Thymus (tissue), 11 donors: ENCODE measurements at regions not wholly inside any gene's neighbourhood (a gene's known extent, or its start where the extent isn't known, plus 50 kb on each side); places are given as distances from the start of the nearest gene placed in this dataset.

Experiments used
- DNase-seq, 9 donors: peaks; one replicate each; pipeline ENCODE4 v3.0.0-alpha.2; 2013; ENCODE audit warnings: low spot score in 9 of 9, low read depth in 6 of 9, missing footprints in 1 of 9
- H3K27ac ChIP-seq, 2 donors: one replicate each; pipeline ENCODE4 v1.5.1; 2013; ENCODE audit warnings: control low read depth in 1 of 2, low read depth in 1 of 2, low read length in 1 of 2, mild to moderate bottlenecking in 1 of 2, moderate library complexity in 1 of 2
- H3K27me3 ChIP-seq, 2 donors: one replicate each; pipeline ENCODE4 v1.5.1; 2013; ENCODE audit warnings: low read length in 1 of 2; ENCODE audit not compliant: control insufficient read depth in 2 of 2, insufficient read depth in 1 of 2
- H3K36me3 ChIP-seq, 2 donors: one replicate each; pipeline ENCODE4 v1.5.1; 2013; ENCODE audit warnings: low read length in 1 of 2, mild to moderate bottlenecking in 1 of 2, moderate library complexity in 1 of 2; ENCODE audit not compliant: control insufficient read depth in 2 of 2, insufficient read depth in 2 of 2
- H3K4me1 ChIP-seq, 2 donors: one replicate each; pipeline ENCODE4 v1.5.1; 2013; ENCODE audit warnings: low read length in 2 of 2; ENCODE audit not compliant: control insufficient read depth in 2 of 2, insufficient read depth in 2 of 2
- H3K4me3 ChIP-seq, 2 donors: one replicate each; pipeline ENCODE4 v1.5.1; 2013; ENCODE audit warnings: low read length in 2 of 2, control low read depth in 1 of 2, mild to moderate bottlenecking in 1 of 2
- H3K9me3 ChIP-seq, 2 donors: one replicate each; pipeline ENCODE4 v1.5.1; 2013; ENCODE audit warnings: low read length in 1 of 2, mild to moderate bottlenecking in 1 of 2; ENCODE audit not compliant: control insufficient read depth in 2 of 2, insufficient read depth in 1 of 2
- WGBS: extraction: QIAGEN DNeasy Blood & Tissue Kit; methylation state at CpG from one replicate; pipeline ENCODE4 v1.1.7; 2013; 5-methylcytosine and 5-hydroxymethylcytosine counted together
- donor health status: healthy.

GRCh38 chr4:83213640-83214039 lies 71.0 kb downstream of the COQ2 start:
- peaks cover 28 to 46% of the 10 kb centered on the region in 2 donors for H3K4me1 ChIP-seq

DNA sequence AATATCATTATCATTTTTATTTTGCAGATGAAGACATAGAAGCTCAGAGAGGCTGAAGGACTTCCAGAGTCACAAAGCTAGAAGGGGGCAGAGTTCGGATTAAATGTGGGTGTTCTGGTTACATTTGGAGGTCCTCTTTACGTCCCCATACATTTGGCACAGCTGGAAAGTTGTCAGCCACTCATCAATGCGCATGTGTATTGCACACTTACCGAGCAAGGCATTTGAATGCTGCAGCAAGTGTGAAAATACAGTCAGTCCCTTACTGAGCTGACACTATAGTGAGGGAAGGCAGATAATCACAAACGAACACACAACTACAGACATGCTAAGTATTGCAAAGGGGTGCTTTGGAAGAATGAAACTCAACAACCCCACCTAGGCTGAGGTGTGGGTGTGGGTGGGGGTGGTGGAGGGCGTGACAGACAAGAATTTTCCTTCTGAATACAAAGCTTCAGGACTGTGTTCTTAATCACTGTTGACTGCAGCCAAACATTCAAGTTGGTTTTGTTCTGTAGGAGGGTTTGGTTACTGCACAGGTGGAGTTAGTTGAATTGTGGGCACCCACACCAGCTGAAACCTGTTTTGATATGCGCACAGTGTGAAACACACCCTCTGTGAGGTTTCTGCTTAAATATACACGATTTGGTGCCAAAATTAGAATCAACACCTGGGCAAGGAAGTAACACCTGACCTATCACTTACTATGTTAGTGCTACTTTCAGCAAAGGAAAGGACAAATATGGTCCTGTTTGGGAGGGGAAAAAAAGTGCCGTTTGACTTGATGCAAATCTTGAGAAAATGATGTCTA lies 72.4 kb downstream of the COQ2 start:
- Histone ChIP-seq H3K27ac (peak overlapping the region; percentile 58 to 70), H3K36me3 (no peaks in the 10 kb centered on the region), H3K4me1 (peaks cover 20 to 32% of the 10 kb centered on the region in 2 donors), H3K4me3 (no peak overlapping the region), H3K9me3 (no peaks in the 10 kb centered on the region), H3K27me3 (no peaks in the 10 kb centered on the region)
- WGBS = 51% methylated on average over 9 of the region's 9 CpGs
- peak in 8 of 9 donors; percentile 57 to 89 (median 71) for DNase-seq

More at GRCh38 chr4:83213640-83214039, 71.0 kb downstream of the COQ2 start:
- no peak for DNase-seq
- H3K9me3 ChIP-seq = no peaks in the 10 kb centered on the region
- no peak overlapping the region for H3K4me3 ChIP-seq
- no peaks in the 10 kb centered on the region for H3K36me3 ChIP-seq
- 98% methylated on average over 5 of the region's 5 CpGs for WGBS
- no peaks in the 10 kb centered on the region for H3K27me3 ChIP-seq
- no peak overlapping the region for H3K27ac ChIP-seq

GRCh38 chr4:83209419-83209818 lies 75.2 kb downstream of the COQ2 start:
- DNase-seq = no peak
- Histone ChIP-seq H3K36me3 (no peaks in the 10 kb centered on the region), H3K27ac (no peak overlapping the region), H3K27me3 (no peaks in the 10 kb centered on the region), H3K4me3 (no peak overlapping the region), H3K9me3 (no peaks in the 10 kb centered on the region), H3K4me1 (peaks cover 16 to 26% of the 10 kb centered on the region in 2 donors)
- WGBS = 93% methylated on average over 4 of the region's 4 CpGs

DNA sequence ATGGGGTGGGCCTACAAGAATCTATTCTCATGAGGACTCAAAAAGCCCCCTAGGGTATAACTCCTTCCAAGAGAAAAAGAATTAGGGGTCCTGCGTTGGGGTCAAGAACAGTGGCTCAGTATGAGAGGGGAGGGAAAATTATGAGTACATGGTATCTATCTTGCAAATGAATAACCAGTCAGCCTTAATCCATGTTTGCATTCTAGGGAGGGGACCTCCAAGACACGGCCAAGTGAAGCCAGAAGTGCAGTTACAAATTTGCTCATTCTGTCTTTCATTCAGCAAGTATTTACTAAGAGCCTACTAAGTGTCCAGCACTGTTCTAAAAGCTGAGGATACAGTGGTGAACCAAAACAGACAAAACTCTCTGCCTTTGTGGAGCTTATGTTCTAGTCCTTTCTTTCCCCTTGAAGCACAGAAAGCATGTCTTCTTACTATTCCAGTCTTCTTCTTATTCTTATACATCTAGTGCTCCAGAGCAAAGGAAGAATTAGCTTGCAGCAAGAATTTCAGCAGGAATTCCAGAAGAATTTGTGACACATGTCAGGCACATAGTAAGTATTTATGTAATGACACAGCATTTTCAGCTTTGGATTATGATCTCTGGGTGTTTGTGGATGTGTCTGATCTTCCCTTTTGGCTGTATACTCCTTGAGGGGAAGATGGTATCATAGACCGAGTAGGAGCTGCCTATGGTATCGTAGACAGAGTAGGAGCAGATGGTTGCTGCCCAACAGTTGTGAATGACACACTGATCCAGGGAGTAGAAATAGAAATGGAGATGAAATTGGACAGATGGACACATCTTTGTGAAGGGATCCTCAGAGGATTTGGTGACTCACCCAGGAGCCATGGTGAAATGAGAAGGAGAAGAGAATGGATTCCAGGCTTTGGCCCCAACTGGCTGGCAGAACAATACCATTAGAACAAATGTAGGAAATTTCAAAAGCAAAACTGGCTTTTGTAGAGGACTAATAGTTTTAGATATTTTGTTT lies 75.9 kb downstream of the COQ2 start:
- DNase-seq = no peak
- no peak overlapping the region for H3K27ac ChIP-seq
- WGBS = 99% methylated on average over 4 of the region's 4 CpGs

DNA sequence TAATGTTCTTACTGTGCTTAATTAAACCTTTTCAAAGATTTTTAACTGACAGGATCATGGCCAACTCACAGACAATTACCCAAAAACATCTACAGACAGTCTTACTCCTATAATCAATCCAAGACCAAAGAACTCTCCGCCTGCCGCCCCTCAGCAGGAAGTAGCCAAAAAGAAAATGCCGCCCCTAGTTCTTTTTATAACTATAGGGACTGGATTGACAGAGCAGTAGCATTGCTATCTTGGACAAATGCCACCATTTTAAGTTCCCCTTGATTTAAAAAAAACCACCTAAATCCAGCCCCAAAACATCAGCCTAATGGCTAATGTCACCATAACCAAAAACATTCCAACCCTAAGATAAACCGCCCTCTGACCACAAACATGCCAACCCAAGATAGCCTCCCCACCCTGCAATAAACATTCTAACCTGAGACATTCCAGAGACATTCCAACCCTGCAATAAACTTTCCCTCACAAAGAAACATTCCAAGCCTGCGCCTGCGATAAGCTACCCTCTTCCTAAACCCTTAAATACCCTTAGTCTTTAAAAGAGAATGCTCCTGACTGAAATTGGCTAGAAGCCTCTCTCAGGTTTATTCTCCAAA lies 77.0 kb downstream of the COQ2 start:
- 91% methylated on average over 6 of the region's 6 CpGs for WGBS
- no peaks in the 10 kb centered on the region for H3K36me3 ChIP-seq
- DNase-seq = no peak
- H3K4me1 ChIP-seq = peaks cover 12 to 18% of the 10 kb centered on the region in 2 donors
- H3K27me3 ChIP-seq = no peaks in the 10 kb centered on the region
- H3K9me3 ChIP-seq = no peaks in the 10 kb centered on the region
- H3K27ac ChIP-seq = no peak overlapping the region
- no peak overlapping the region for H3K4me3 ChIP-seq

More for the DNA sequence above, 75.9 kb downstream of the COQ2 start:
- Histone ChIP-seq H3K4me3 (no peak overlapping the region), H3K36me3 (no peaks in the 10 kb centered on the region), H3K4me1 (peaks cover 16 to 25% of the 10 kb centered on the region in 2 donors), H3K9me3 (no peaks in the 10 kb centered on the region), H3K27me3 (no peaks in the 10 kb centered on the region)

DNA sequence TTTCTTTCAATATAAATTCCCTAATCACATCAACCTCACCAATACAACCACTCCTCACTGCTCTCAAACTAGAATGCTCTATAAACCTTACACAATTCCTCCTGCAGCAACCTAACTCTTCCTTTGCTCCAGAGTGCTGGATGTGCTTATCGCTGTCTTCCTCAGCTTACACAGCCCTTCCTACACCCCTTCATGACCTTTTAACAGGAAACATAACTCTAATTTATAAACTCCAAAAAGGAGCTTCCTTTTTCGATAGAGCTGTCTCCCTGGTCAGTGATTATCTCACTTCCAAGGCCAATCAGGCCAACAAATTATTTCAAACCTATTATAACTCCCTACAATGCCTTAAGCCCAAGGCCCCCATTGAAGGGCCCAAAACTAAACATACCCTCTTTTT lies 78.8 kb downstream of the COQ2 start:
- Histone ChIP-seq H3K27me3 (no peaks in the 10 kb centered on the region), H3K36me3 (no peaks in the 10 kb centered on the region), H3K4me1 (peaks cover 3 to 4% of the 10 kb centered on the region in 2 donors), H3K9me3 (no peaks in the 10 kb centered on the region), H3K27ac (no peak overlapping the region), H3K4me3 (no peak overlapping the region)
- DNase-seq = no peak
- 44% methylated on average over 2 of the region's 2 CpGs for WGBS

DNA sequence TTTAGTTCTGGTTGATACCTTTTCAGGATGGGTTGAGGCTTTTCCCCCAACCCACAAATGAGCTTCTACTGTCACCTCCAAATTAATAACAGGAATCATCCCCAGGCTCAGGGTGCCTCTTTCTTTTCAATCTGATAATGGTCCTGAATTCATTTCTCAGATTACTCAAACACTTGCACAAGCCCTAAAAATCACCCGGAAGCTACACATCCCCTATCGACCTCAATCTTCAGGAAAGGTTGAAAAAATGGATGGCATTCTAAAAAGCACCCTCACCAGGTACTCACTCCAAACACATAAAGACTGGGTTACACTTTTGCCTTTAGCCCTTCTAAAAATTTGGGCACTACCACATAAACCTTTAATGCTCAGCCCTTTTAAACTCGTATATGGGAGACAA lies 79.9 kb downstream of the COQ2 start:
- Histone ChIP-seq H3K4me1 (peaks cover 0 to 2% of the 10 kb centered on the region in 2 donors), H3K27me3 (no peaks in the 10 kb centered on the region), H3K4me3 (no peak overlapping the region), H3K27ac (no peak overlapping the region), H3K9me3 (no peaks in the 10 kb centered on the region), H3K36me3 (no peaks in the 10 kb centered on the region)
- WGBS = 59% methylated on average over 3 of the region's 3 CpGs
- no peak for DNase-seq

- H3K4me3 ChIP-seq = no peak overlapping the region
- H3K27ac ChIP-seq = no peak overlapping the region
- WGBS = 98% methylated on average over 4 of the region's 4 CpGs
- H3K9me3 ChIP-seq = no peaks in the 10 kb centered on the region
- H3K36me3 ChIP-seq = no peaks in the 10 kb centered on the region
- peaks cover 0 to 9% of the 10 kb centered on the region in 2 donors for H3K4me1 ChIP-seq
- H3K27me3 ChIP-seq = no peaks in the 10 kb centered on the region
- no peak for DNase-seq
Measured at GRCh38 chr4:83201761-83202160, 82.8 kb downstream of the COQ2 start.
